HG02642 (cell line): ENCODE measurements at regions not wholly inside any gene's neighbourhood (a gene's known extent, or its start where the extent isn't known, plus 50 kb on each side); places are given as distances from the start of the nearest gene placed in this dataset.
"Not testable (repeated sequence)": the region's sequence is repeated elsewhere in the genome, so short reads cannot be mapped to it uniquely, and the experiment has no call there.

Experiments
- ATAC-seq: cut with Tn5 transposase; IDR thresholded peaks from one replicate; pipeline ENCODE4 v1.9.1; 2021; ENCODE audit warnings: mild to moderate bottlenecking; ENCODE audit not compliant: unreplicated experiment, poor library complexity

DNA sequence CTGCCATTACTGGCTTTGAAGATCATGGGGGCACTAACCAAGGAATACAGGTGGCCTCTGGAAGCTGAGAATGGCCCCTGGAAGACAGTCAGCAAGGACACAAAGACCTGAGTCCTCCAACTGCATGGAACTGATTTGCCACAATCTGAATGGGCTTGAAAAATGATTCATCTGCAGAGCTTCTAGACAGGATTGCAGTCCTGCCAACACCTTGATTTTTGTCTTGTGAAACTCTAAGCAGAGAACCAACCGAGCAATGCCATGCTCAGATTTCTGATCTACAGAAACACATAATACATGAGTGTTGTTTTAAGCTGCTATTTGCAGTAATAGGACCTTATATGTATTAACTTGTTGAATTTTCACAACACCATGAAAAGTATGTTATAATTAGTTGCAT is 66.1 kb upstream of the SLC13A1 start:
- ATAC-seq: no peak

DNA sequence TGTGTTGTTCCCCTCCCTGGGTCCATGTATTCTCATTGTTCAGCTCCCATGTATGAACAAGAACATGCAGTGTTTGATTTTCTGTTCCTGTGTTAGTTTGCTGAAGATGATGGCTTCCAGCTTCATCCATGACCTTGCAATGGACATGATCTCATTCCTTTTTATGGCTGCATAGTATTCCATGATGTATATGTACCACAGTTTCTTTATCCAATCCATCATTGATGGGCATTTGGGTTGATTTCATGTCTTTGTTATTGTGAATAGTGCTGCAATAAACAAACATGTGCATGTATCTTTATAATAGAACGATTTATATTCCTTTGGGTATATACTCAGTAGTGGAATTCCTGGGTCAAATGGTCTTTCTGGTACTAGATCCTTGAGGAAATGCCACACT is 65.1 kb upstream of the SLC13A1 start:
- not testable (repeated sequence) for ATAC-seq

DNA sequence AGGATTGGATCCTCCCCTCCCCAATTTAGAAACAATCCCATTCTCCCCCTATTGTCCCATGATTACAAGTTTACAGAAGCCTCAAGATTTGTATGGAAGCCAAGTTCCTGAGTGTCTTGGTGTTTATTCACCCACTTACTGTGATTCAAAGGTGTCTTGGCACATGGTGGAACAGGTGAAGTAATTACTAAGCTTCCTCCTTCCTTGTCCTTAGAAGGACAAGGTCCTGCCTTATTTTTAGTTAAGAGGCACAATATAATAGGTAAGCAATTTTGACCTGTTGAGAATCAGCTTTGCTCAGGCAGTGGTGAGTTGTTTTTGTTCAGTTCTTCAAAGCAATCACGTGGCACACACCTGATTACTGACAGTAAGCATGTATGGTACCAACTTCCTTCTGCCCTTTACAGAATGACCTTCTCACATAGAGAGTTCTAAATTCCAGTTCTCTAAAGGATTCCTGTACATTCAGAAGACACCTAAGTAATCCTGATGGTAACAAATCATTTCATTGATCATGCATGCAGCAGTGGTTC is 60.7 kb upstream of the SLC13A1 start:
- no peak for ATAC-seq

DNA sequence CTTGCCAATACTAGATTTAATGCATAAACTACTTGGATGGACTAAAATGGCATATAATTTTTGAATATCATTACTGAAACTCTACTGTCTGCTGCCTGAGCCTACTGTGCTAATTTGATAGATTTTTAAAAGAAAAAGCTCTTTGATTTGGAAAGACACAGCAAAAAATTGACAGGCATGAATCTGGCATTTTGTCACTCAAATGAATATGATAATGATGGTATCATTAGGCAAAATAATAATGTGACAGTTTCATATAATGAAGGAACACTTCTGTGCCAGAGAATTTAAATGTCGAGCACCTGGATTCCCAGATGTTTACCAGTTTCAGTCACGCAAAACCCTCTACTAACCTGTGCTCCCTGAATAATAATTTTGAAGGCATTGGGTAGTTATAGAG is 60.0 kb upstream of the SLC13A1 start:
- no peak for ATAC-seq
